ENCODE measurements at regions not wholly inside any gene's neighbourhood (a gene's known extent, or its start where the extent isn't known, plus 50 kb on each side); places are given as distances from the start of the nearest gene placed in this dataset.

DNA sequence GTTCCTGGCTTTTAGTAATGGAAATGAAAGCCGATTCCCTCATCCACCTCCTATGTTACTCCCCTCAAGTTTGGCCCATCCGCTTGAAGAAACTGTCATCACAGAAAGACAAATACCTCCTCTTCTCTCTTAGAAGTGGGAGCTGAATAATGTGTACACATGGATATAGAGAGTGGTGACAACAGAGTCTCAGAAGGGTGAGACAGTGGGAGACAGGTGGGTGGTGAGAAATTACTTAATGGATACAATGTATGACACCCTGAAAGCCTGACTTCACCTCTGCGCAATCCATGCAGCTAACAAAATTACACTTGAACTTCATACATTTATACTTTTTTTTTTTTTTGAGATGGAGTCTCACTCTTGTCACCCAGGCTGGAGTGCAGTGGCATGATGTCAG, 217.5 kb downstream of the SKIDA1 start:
- TF ChIP-seq POLR2A (IDR thresholded peaks at IDR 0.05) (no peak), POLR2AphosphoS5 (IDR thresholded peaks at IDR 0.05) (no peak)
- TF ChIP-seq, protein P1, sequence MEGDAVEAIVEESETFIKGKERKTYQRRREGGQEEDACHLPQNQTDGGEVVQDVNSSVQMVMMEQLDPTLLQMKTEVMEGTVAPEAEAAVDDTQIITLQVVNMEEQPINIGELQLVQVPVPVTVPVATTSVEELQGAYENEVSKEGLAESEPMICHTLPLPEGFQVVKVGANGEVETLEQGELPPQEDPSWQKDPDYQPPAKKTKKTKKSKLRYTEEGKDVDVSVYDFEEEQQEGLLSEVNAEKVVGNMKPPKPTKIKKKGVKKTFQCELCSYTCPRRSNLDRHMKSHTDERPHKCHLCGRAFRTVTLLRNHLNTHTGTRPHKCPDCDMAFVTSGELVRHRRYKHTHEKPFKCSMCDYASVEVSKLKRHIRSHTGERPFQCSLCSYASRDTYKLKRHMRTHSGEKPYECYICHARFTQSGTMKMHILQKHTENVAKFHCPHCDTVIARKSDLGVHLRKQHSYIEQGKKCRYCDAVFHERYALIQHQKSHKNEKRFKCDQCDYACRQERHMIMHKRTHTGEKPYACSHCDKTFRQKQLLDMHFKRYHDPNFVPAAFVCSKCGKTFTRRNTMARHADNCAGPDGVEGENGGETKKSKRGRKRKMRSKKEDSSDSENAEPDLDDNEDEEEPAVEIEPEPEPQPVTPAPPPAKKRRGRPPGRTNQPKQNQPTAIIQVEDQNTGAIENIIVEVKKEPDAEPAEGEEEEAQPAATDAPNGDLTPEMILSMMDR (IDR thresholded peaks at IDR 0.05 in 8 of 11, conservative IDR thresholded peaks at IDR 0.05 in 3 of 11): no peak
